IMR-90 (cell line): ENCODE measurements at regions not wholly inside any gene's neighbourhood (a gene's known extent, or its start where the extent isn't known, plus 50 kb on each side); places are given as distances from the start of the nearest gene placed in this dataset.

Source experiments
- ATAC-seq: fragments of 200-7000 bp; cut with Tn5 transposase; 2 replicates; pipeline ENCODE4 v1.9.1; 2020; ENCODE audit warnings: low read depth, mild to moderate bottlenecking, moderate library complexity
- BruUV-seq: library from RNA; stranded (reverse); fragments of 400-500 nt; replicated peaks from 2 replicates; lab custom pipeline; 2021; lab: Mats Ljungman, UMichigan
- CTCF ChIA-PET: fragments of 300-600 bp; formaldehyde crosslinking; extraction: SDS; loops from one replicate; lab custom pipeline; 2021; ENCODE audit warnings: antibody characterized with exemption; lab: Yijun Ruan, JAX
- POLR2A ChIA-PET: fragments of 300-600 bp; sonication (Branson Sonifier 250); formaldehyde crosslinking; loops from one replicate; lab custom pipeline; 2022; ENCODE audit warnings: antibody characterized with exemption; ENCODE audit not compliant: unreplicated experiment; lab: Charles Lee
- DNase-seq: peaks from one replicate; pipeline ENCODE4 v3.0.0; 2013
- H2AFZ ChIP-seq: replicated peaks from 2 replicates; pipeline ENCODE3; 2013; ENCODE audit warnings: low read length, mild to moderate bottlenecking; ENCODE audit not compliant: poor library complexity
- H2AK5ac ChIP-seq: 2 replicates; pipeline ENCODE4 v1.6.1; 2013; ENCODE audit warnings: low read depth, low read length, inconsistent platforms
- H2AK9ac ChIP-seq: replicated peaks from 2 replicates; pipeline ENCODE3; 2013; ENCODE audit warnings: mild to moderate bottlenecking, low read depth, low read length, moderate library complexity; ENCODE audit not compliant: poor library complexity
- H2BK120ac ChIP-seq: 2 replicates; pipeline ENCODE4 v1.6.1; 2013; ENCODE audit warnings: low read depth, low read length, inconsistent platforms
- H2BK15ac ChIP-seq: 3 replicates; pipeline ENCODE4 v1.6.1; 2013; ENCODE audit warnings: low read depth, low read length, inconsistent platforms
- H2BK20ac ChIP-seq: 2 replicates; pipeline ENCODE4 v1.6.1; 2013; ENCODE audit warnings: low read depth, mild to moderate bottlenecking, inconsistent platforms, low read length, moderate library complexity
- H2BK5ac ChIP-seq: 2 replicates; pipeline ENCODE4 v1.6.1; 2013; ENCODE audit warnings: mild to moderate bottlenecking, low read depth, low read length, inconsistent platforms; ENCODE audit not compliant: poor library complexity, severe bottlenecking
- H3K14ac ChIP-seq: replicated peaks from 2 replicates; pipeline ENCODE4 v1.6.1; 2013; ENCODE audit warnings: low read depth, low read length, inconsistent platforms
- H3K18ac ChIP-seq: 2 replicates; pipeline ENCODE4 v1.6.1; 2013; ENCODE audit warnings: low read depth, low read length, control low read depth
- H3K23ac ChIP-seq: 2 replicates; pipeline ENCODE4 v1.6.1; 2013; ENCODE audit warnings: low read depth, low read length, inconsistent platforms
- H3K27ac ChIP-seq: 2 replicates; pipeline ENCODE4 v1.5.1; 2013; ENCODE audit warnings: mild to moderate bottlenecking, control low read depth, low read length; ENCODE audit not compliant: insufficient read depth
- H3K27me3 ChIP-seq: 2 replicates; pipeline ENCODE4 v1.6.1; 2013; ENCODE audit warnings: low read length; ENCODE audit not compliant: control insufficient read depth, insufficient read depth
- H3K36me3 ChIP-seq: 2 replicates; pipeline ENCODE4 v1.6.1; 2013; ENCODE audit warnings: low read length, mixed read lengths; ENCODE audit not compliant: control insufficient read depth, insufficient read depth
- H3K4ac ChIP-seq: 2 replicates; pipeline ENCODE4 v1.6.1; 2013; ENCODE audit warnings: low read depth, low read length, inconsistent platforms
- H3K4me1 ChIP-seq: 2 replicates; pipeline ENCODE4 v1.6.1; 2013; ENCODE audit warnings: low read length, mixed read lengths; ENCODE audit not compliant: control insufficient read depth, insufficient read depth
- H3K4me2 ChIP-seq: 2 replicates; pipeline ENCODE4 v1.6.1; 2013; ENCODE audit warnings: low read depth, mild to moderate bottlenecking, control low read depth, low read length, moderate library complexity
- H3K4me3 ChIP-seq: 2 replicates; pipeline ENCODE4 v1.5.1; 2013; ENCODE audit warnings: low read depth, mild to moderate bottlenecking, control low read depth, low read length, moderate library complexity; ENCODE audit not compliant: insufficient read depth
- H3K56ac ChIP-seq: 2 replicates; pipeline ENCODE4 v1.6.1; 2013; ENCODE audit warnings: low read length, inconsistent platforms; ENCODE audit not compliant: insufficient read depth; ENCODE audit errors: extremely low read depth
- H3K79me1 ChIP-seq, 2 experiments: 2 replicates each; pipeline ENCODE4 v1.6.1; 2013; ENCODE audit warnings: low read length in 2 of 2, inconsistent platforms in 1 of 2, low read depth in 1 of 2
- H3K9ac ChIP-seq: 2 replicates; pipeline ENCODE4 v1.6.1; 2013; ENCODE audit warnings: low read depth, low read length, control low read depth
- H3K9me1 ChIP-seq: 2 replicates; pipeline ENCODE4 v1.6.1; 2013; ENCODE audit warnings: low read length, inconsistent platforms; ENCODE audit not compliant: insufficient read depth
- H3K9me3 ChIP-seq: 2 replicates; pipeline ENCODE4 v1.6.1; 2013; ENCODE audit warnings: low read length; ENCODE audit not compliant: control insufficient read depth, insufficient read depth
- H4K20me1 ChIP-seq: 2 replicates; pipeline ENCODE4 v1.6.1; 2013; ENCODE audit warnings: low read length, inconsistent platforms; ENCODE audit not compliant: insufficient read depth
- H4K5ac ChIP-seq: 2 replicates; pipeline ENCODE4 v1.6.1; 2013; ENCODE audit warnings: mild to moderate bottlenecking, low read depth, low read length, control low read depth
- H4K8ac ChIP-seq, 2 experiments: 2 replicates each; pipeline ENCODE4 v1.6.1; 2013; ENCODE audit warnings: low read depth in 2 of 2, low read length in 2 of 2, control low read depth in 1 of 2, inconsistent platforms in 1 of 2
- H4K91ac ChIP-seq: 2 replicates; pipeline ENCODE4 v1.6.1; 2013; ENCODE audit warnings: low read depth, low read length, inconsistent platforms; ENCODE audit not compliant: insufficient read depth
- POLR2A ChIP-seq: IDR thresholded peaks from 2 replicates; pipeline ENCODE4 v1.6.1; 2012; ENCODE audit warnings: mild to moderate bottlenecking, low read depth, low read length
- WGBS, 2 experiments: methylation state at CpG; one replicate each; pipeline versions ENCODE4 v1.1.5 to v1.1.7; 2013; ENCODE audit warnings: missing lambda C conversion rate in 2 of 2; ENCODE audit not compliant: insufficient read length in 1 of 2; ENCODE audit errors: extremely low coverage in 2 of 2; 5-methylcytosine and 5-hydroxymethylcytosine counted together
- dilution Hi-C: fragments of 300-500 bp; cut with HindIII; formaldehyde crosslinking; loops from one replicate; pipeline ENCODE4 v1.14.3; 2018; ENCODE audit warnings: low sequenced_read_pairs; ENCODE audit not compliant: unreplicated experiment
- in situ Hi-C: fragments of 300-500 bp; cut with MboI; formaldehyde crosslinking; loops from 3 replicates; pipeline ENCODE4 v1.14.3; 2019; ENCODE audit warnings: low sequenced_read_pairs, inconsistent platforms, mixed read lengths
- intact Hi-C: fragments of 100-400 bp; cut with micrococcal nuclease; formaldehyde crosslinking; loops from 2 replicates; pipeline ENCODE4 v1.10.0; 2022

DNA sequence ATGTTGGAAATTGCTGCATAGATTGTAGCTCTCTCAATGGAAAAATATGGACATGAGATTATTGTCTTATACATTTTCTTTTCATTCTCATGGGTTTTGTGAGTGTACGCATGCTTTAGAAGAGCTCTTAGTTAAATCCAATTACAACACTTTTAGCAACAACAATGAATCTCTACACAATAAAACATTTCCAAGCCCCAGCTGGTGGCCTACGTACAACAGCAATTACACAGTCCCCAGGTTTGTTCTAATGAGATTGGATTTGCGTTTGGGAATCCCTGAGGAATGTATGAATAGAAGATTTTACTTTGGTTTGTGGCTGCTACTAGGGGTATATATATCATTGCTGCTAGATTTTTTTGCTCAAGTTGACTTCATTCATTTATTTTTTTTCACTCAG is 98.6 kb downstream of the FHDC1 start:
- Histone ChIP-seq H3K9ac (no peak overlapping the region), H2AFZ (no peak overlapping the region), H4K20me1 (no peaks in the 10 kb centered on the region), H3K27ac (no peak overlapping the region), H2BK120ac (no peak overlapping the region), H3K4me3 (no peak overlapping the region), H2AK9ac (no peak overlapping the region), H3K79me1 (no peaks in the 10 kb centered on the region), H2BK20ac (no peak overlapping the region), H3K27me3 (peaks cover 18% of the 10 kb centered on the region), H3K14ac (no peak overlapping the region), H4K91ac (no peak overlapping the region), H3K9me3 (no peaks in the 10 kb centered on the region), H4K8ac (no peak overlapping the region), H3K18ac (no peak overlapping the region), H3K9me1 (no peaks in the 10 kb centered on the region), H2BK5ac (no peak overlapping the region), H4K5ac (no peak overlapping the region), H3K4me1 (no peaks in the 10 kb centered on the region), H3K36me3 (no peaks in the 10 kb centered on the region), H3K4ac (no peak overlapping the region), H3K56ac (no peak overlapping the region), H2BK15ac (no peak overlapping the region), H3K23ac (no peak overlapping the region), H3K4me2 (no peak overlapping the region), H2AK5ac (no peak overlapping the region)
- DNase-seq (no peak), ATAC-seq (no peak)
- intact Hi-C loops, result no loop called here
- dilution Hi-C loops, result no loop called here
- TF ChIP-seq POLR2A, result no peak
- CTCF ChIA-PET, result no interaction called here
- no CpG with 5 or more reads among the region's 3 CpGs for WGBS, 2 experiments
- BruUV-seq, result no TSS peak
- POLR2A ChIA-PET, result no interaction called here
- in situ Hi-C loops, result no loop called here
